A673 (cell line): ENCODE measurements at regions not wholly inside any gene's neighbourhood (a gene's known extent, or its start where the extent isn't known, plus 50 kb on each side); places are given as distances from the start of the nearest gene placed in this dataset.
A peak's percentile ranks its signal among the peaks of the same experiment; 100 is the strongest.

Source experiments
- BruUV-seq: library from RNA; stranded (reverse); fragments of 400-500 nt; replicated peaks from 2 replicates; lab custom pipeline; 2021; lab: Mats Ljungman, UMichigan
- CTCF ChIA-PET: fragments of 300-600 bp; sonication (Branson Sonifier 250); formaldehyde crosslinking; loops from one replicate; lab custom pipeline; 2022; ENCODE audit warnings: antibody characterized with exemption; lab: Charles Lee
- POLR2A ChIA-PET: fragments of 300-600 bp; sonication (Branson Sonifier 250); formaldehyde crosslinking; loops from one replicate; lab custom pipeline; 2022; ENCODE audit warnings: antibody characterized with exemption; ENCODE audit not compliant: low non-redundant PET; lab: Charles Lee
- DNase-seq: peaks from one replicate; pipeline ENCODE4 v3.0.0-alpha.2; 2015; ENCODE audit warnings: low spot score
- H3K27ac ChIP-seq: fragments of 200-600 bp; sonication (generic); 2 replicates; pipeline ENCODE4 v1.5.1; 2016; ENCODE audit warnings: mixed run types, low read depth, mild to moderate bottlenecking, mixed read lengths, antibody characterized with exemption, low read length; ENCODE audit not compliant: poor library complexity, severe bottlenecking
- H3K27me3 ChIP-seq: fragments of 200-600 bp; sonication (generic); replicated peaks from 2 replicates; pipeline ENCODE4 v1.6.1; 2017; ENCODE audit warnings: mixed run types, low read depth, mild to moderate bottlenecking, mixed read lengths, antibody characterized with exemption, low read length; ENCODE audit not compliant: insufficient read depth, poor library complexity
- H3K36me3 ChIP-seq: fragments of 200-600 bp; sonication (generic); 2 replicates; pipeline ENCODE4 v1.6.1; 2016; ENCODE audit warnings: mixed run types, mild to moderate bottlenecking, mixed read lengths, antibody characterized with exemption, low read length; ENCODE audit not compliant: insufficient read depth, poor library complexity, severe bottlenecking
- H3K4me1 ChIP-seq: fragments of 200-600 bp; sonication (generic); 2 replicates; pipeline ENCODE4 v1.6.1; 2017; ENCODE audit warnings: mixed run types, mild to moderate bottlenecking, mixed read lengths, antibody characterized with exemption, low read length; ENCODE audit not compliant: insufficient read depth, poor library complexity, severe bottlenecking
- H3K4me3 ChIP-seq: fragments of 200-600 bp; sonication (generic); 2 replicates; pipeline ENCODE4 v1.5.1; 2016; ENCODE audit warnings: low read depth, mixed run types, mild to moderate bottlenecking, mixed read lengths, low read length; ENCODE audit not compliant: poor library complexity, severe bottlenecking
- H3K9me3 ChIP-seq: fragments of 200-600 bp; sonication (generic); 2 replicates; pipeline ENCODE4 v1.6.1; 2016; ENCODE audit warnings: mixed run types, low read depth, mild to moderate bottlenecking, mixed read lengths, antibody characterized with exemption, low read length; ENCODE audit not compliant: poor library complexity, severe bottlenecking
- EZH2 ChIP-seq: fragments of 200-600 bp; sonication (generic); IDR thresholded peaks from 2 replicates; pipeline ENCODE4 v1.6.1; 2017; ENCODE audit warnings: borderline replicate concordance, low read depth, mild to moderate bottlenecking, mixed read lengths, antibody characterized with exemption, low read length; ENCODE audit not compliant: poor library complexity, severe bottlenecking
- intact Hi-C: fragments of 100-400 bp; cut with micrococcal nuclease; formaldehyde crosslinking; loops from one replicate; pipeline ENCODE4 v1.10.0; 2022; ENCODE audit not compliant: unreplicated experiment
- TF ChIP-seq, protein P1 (sequence below): fragments of 300-800, 200-600 bp; sonication (generic); conservative IDR thresholded peaks from 2 replicates; pipeline ENCODE4 v1.5.1; 2017; ENCODE audit warnings: low read depth, mild to moderate bottlenecking, antibody characterized with exemption, low read length, moderate library complexity, mixed read lengths

DNA sequence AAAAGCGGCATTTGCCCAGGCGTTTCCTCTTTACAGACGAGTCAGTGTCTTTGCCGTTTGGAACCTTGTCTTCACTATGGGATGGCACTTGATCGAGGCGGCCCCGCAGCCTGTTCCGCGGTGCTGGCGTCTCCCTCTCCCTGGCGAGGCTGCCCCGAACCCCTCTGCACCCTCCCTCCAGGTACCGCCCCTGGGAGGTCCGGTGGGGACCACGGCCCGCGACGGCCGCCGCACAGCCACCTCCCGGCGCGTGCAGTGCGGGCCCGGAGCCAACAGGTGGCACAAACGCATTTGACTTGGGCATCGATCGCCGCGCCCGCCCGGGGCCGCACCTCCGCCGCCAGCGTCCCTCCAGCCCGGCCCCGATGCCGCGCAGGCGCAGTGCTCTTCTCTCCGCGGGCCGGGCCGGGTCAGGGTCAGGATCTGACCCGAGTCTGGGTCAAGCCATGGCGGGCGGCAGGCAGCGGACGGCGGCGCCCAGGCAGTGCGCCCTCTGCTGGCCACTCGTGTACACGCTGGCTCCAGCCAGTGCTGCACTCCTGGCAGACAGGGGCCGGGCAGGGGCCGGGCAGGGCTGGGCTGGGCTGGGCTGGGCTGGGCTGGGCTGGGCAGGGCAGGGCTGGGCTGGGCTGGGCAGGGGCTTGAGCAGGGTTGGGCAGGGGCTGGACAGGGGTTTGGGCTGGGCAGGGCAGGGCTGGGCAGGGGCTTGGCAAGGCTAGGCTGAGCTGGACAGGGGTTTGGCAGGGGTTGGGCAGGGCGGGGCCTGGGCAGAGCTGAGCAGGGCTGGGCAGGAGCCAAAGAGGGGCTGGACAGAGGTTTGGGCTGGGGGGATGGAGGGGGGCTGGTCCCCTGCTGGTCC, 155.8 kb upstream of the IRX4 start:
- CTCF ChIA-PET = no interaction called here
- H3K9me3 ChIP-seq = no peaks in the 10 kb centered on the region
- POLR2A ChIA-PET = no interaction called here
- TF ChIP-seq EZH2 = peak; percentile 38
- TF ChIP-seq, protein P1, sequence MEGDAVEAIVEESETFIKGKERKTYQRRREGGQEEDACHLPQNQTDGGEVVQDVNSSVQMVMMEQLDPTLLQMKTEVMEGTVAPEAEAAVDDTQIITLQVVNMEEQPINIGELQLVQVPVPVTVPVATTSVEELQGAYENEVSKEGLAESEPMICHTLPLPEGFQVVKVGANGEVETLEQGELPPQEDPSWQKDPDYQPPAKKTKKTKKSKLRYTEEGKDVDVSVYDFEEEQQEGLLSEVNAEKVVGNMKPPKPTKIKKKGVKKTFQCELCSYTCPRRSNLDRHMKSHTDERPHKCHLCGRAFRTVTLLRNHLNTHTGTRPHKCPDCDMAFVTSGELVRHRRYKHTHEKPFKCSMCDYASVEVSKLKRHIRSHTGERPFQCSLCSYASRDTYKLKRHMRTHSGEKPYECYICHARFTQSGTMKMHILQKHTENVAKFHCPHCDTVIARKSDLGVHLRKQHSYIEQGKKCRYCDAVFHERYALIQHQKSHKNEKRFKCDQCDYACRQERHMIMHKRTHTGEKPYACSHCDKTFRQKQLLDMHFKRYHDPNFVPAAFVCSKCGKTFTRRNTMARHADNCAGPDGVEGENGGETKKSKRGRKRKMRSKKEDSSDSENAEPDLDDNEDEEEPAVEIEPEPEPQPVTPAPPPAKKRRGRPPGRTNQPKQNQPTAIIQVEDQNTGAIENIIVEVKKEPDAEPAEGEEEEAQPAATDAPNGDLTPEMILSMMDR = peak; percentile 68
- H3K27me3 ChIP-seq = peaks cover 69% of the 10 kb centered on the region
- peak; percentile 31 for DNase-seq
- no peaks in the 10 kb centered on the region for H3K36me3 ChIP-seq
- H3K4me1 ChIP-seq = peaks cover 4% of the 10 kb centered on the region
- no peak overlapping the region for H3K27ac ChIP-seq
- intact Hi-C loops = loop anchor here (10.0 kb wide), 2 partner anchors 274 to 364 kb away; no protein-coding TSS in a partner anchor
- no TSS peak for BruUV-seq
- peak overlapping the region; percentile 17 for H3K4me3 ChIP-seq

- intact Hi-C loops = loop anchor here (10.0 kb wide), 2 partner anchors 272 to 362 kb away; no protein-coding TSS in a partner anchor
- no peak overlapping the region for H3K4me3 ChIP-seq
- H3K36me3 ChIP-seq = no peaks in the 10 kb centered on the region
- TF ChIP-seq EZH2 = no peak
- TF ChIP-seq, protein P1 = no peak
- no peaks in the 10 kb centered on the region for H3K9me3 ChIP-seq
- no TSS peak for BruUV-seq
- H3K27me3 ChIP-seq = peaks cover 77% of the 10 kb centered on the region
- H3K27ac ChIP-seq = no peak overlapping the region
- CTCF ChIA-PET = no interaction called here
- no peak for DNase-seq
- POLR2A ChIA-PET = no interaction called here
- H3K4me1 ChIP-seq = peaks cover 4% of the 10 kb centered on the region
Measured at GRCh38 chr5:2036885-2037284, 154.2 kb upstream of the IRX4 start.

DNA sequence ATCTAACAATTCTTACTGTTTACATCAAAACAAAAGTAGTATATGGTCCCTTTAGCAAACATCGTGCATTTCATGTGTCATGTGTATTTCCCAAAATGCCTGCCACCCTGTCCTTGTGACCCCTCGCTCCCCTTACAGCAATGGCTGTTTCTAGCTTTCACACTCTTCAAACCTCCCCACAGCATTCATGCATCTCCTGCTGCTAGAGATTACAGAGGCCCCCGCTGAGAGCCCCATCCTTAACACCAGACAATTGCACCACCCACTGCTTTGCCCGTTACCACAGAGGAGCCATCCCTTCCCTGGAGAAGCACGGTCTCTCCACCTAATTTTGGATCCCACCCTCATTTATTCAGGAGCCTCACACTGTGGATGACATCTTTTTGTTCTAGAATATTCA, 149.7 kb upstream of the IRX4 start:
- TF ChIP-seq, protein P1 = no peak
- no peak for TF ChIP-seq EZH2
- H3K27me3 ChIP-seq = peaks cover 89% of the 10 kb centered on the region
- no peaks in the 10 kb centered on the region for H3K9me3 ChIP-seq
- no peak overlapping the region for H3K27ac ChIP-seq
- intact Hi-C loops = loop anchor here (10.0 kb wide), 2 partner anchors 268 to 358 kb away; no protein-coding TSS in a partner anchor
- H3K4me3 ChIP-seq = no peak overlapping the region
- DNase-seq = peak; percentile 14
- no peaks in the 10 kb centered on the region for H3K4me1 ChIP-seq
- CTCF ChIA-PET = no interaction called here
- BruUV-seq = no TSS peak
- no peaks in the 10 kb centered on the region for H3K36me3 ChIP-seq
- POLR2A ChIA-PET = no interaction called here
